ENCODE measurements at regions not wholly inside any gene's neighbourhood (a gene's known extent, or its start where the extent isn't known, plus 50 kb on each side); places are given as distances from the start of the nearest gene placed in this dataset.

DNA sequence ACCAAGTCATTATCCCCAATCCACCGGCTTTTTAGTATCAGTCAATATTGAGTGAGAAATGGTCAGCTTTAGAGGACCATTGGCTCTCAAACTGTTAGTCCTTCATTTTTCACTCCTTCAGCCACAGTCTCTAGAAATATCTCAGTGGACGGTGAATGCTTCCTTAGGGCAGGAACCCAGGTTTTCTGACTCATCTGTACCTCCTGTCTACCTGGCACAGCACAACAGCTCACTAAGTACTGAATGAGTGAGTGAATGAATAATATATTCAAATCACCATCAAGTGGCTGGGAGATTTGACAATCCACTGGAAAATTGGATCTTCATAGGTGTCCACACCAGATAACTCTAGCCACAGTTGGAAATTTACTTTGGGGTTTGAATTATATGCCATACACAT is 609.5 kb upstream of the CLINT1 start:
- H3K36me3 Mint-ChIP-seq (ENCODE audit: low read depth) = peaks cover 2% of the 10 kb centered on the region
- H3K27me3 Mint-ChIP-seq = no peaks in the 10 kb centered on the region
- H3K27ac Mint-ChIP-seq = no peak overlapping the region
- H3K4me1 Mint-ChIP-seq = no peaks in the 10 kb centered on the region
- DNase-seq (no peak), ATAC-seq (no peak)
- H3K9me3 ChIP-seq (ENCODE audit: control insufficient read depth, low read length, poor library complexity, severe bottlenecking) = no peaks in the 10 kb centered on the region
- H3K4me3 Mint-ChIP-seq = no peak overlapping the region

DNA sequence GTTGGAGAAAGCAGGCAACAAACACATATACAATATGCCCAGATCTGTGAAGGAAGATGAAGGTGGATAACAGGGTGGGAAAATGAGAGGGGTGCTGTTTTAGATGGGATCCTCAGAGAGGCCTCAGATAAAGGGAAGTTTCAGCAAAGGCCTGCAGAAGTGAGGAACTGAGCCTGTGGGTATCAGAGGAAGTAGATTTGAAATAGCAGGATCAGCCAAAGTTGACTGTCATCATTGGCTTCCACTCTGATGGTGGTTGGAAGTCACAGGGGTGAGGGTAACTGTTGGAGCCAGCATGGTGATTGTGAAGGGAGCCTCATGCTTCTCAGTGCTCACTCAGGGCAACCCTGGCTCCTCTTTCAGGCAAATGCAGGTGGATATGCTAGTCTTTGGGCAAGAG is 607.2 kb upstream of the CLINT1 start:
- Mint-ChIP-seq H3K4me3 (no peak overlapping the region), H3K4me1 (no peaks in the 10 kb centered on the region), H3K36me3 (ENCODE audit: low read depth) (peaks cover 2% of the 10 kb centered on the region), H3K27me3 (no peaks in the 10 kb centered on the region), H3K27ac (no peak overlapping the region)
- no peak for ATAC-seq
- no peaks in the 10 kb centered on the region for H3K9me3 ChIP-seq (ENCODE audit: control insufficient read depth, low read length, poor library complexity, severe bottlenecking)
- DNase-seq = no peak

- no peaks in the 10 kb centered on the region for H3K9me3 ChIP-seq (ENCODE audit: control insufficient read depth, low read length, poor library complexity, severe bottlenecking)
- Mint-ChIP-seq H3K4me1 (no peaks in the 10 kb centered on the region), H3K4me3 (no peak overlapping the region)
These were observed 606.4 kb upstream of the CLINT1 start for GRCh38 chr5:158465086-158465972.

DNA sequence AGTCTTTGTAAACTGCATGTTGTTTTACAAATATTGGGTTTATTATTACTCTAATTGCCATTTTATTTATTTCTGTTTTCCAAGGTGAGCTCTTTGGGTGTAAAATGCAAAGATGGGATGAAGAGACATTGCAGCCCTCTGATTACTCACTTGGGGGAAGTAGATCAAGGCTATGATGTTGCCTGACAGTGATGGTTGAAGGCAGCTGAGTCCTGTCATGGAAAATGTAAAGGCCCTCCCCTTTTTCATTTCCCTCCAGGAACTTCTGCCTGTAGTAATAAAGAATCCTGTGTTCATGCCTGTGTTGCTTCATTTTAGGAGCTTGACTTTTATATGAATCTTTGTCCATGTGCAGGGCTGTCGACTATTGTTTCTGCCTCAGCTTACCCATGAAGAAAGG is 605.4 kb upstream of the CLINT1 start:
- Mint-ChIP-seq H3K27me3 (no peaks in the 10 kb centered on the region), H3K4me1 (no peaks in the 10 kb centered on the region), H3K27ac (no peak overlapping the region), H3K4me3 (no peak overlapping the region), H3K36me3 (ENCODE audit: low read depth) (peaks cover 2% of the 10 kb centered on the region)
- no peaks in the 10 kb centered on the region for H3K9me3 ChIP-seq (ENCODE audit: control insufficient read depth, low read length, poor library complexity, severe bottlenecking)
- ATAC-seq (no peak), DNase-seq (no peak)

More at GRCh38 chr5:158465086-158465972, 606.4 kb upstream of the CLINT1 start:
- H3K36me3 Mint-ChIP-seq (ENCODE audit: low read depth) = peaks cover 2% of the 10 kb centered on the region
- ATAC-seq (no peak), DNase-seq (no peak)
- H3K27ac Mint-ChIP-seq = no peak overlapping the region
- H3K27me3 Mint-ChIP-seq = no peaks in the 10 kb centered on the region

- no peaks in the 10 kb centered on the region for H3K4me1 Mint-ChIP-seq
- H3K36me3 Mint-ChIP-seq (ENCODE audit: low read depth) = peaks cover 2% of the 10 kb centered on the region
- no peaks in the 10 kb centered on the region for H3K9me3 ChIP-seq (ENCODE audit: control insufficient read depth, low read length, poor library complexity, severe bottlenecking)
- H3K4me3 Mint-ChIP-seq = no peak overlapping the region
- no peaks in the 10 kb centered on the region for H3K27me3 Mint-ChIP-seq
- no peak for DNase-seq
- no peak overlapping the region for H3K27ac Mint-ChIP-seq
- no peak for ATAC-seq
These were observed 605.0 kb upstream of the CLINT1 start for GRCh38 chr5:158463938-158464337.

DNA sequence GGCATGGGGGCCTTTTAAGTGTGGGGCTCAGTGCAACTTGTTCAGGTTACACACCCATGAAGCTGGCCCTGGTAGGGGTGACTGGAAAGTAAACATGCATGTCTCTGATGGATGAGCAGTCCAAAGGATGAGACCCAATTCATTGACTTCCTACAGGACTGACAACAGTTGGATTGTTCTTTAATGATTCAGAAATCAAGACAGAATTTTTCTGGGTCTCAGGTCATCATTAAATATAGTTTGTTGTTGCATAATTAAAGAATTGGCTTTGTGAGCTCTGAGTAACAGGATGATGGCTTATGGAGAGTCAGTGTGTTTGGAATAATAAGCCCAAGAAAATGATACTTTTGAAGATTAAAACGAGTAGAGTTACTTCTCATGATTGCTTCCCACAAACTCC is 604.2 kb upstream of the CLINT1 start:
- no peaks in the 10 kb centered on the region for H3K9me3 ChIP-seq (ENCODE audit: control insufficient read depth, low read length, poor library complexity, severe bottlenecking)
- Mint-ChIP-seq H3K36me3 (ENCODE audit: low read depth) (peaks cover 2% of the 10 kb centered on the region), H3K4me3 (no peak overlapping the region), H3K4me1 (no peaks in the 10 kb centered on the region), H3K27me3 (no peaks in the 10 kb centered on the region), H3K27ac (no peak overlapping the region)
- DNase-seq (no peak), ATAC-seq (no peak)

- Mint-ChIP-seq H3K4me3 (no peak overlapping the region), H3K4me1 (no peaks in the 10 kb centered on the region), H3K27me3 (no peaks in the 10 kb centered on the region), H3K36me3 (ENCODE audit: low read depth) (peaks cover 2% of the 10 kb centered on the region), H3K27ac (no peak overlapping the region)
- H3K9me3 ChIP-seq (ENCODE audit: control insufficient read depth, low read length, poor library complexity, severe bottlenecking) = no peaks in the 10 kb centered on the region
- ATAC-seq (no peak), DNase-seq (no peak)
These were observed 603.6 kb upstream of the CLINT1 start for GRCh38 chr5:158462349-158463114.

DNA sequence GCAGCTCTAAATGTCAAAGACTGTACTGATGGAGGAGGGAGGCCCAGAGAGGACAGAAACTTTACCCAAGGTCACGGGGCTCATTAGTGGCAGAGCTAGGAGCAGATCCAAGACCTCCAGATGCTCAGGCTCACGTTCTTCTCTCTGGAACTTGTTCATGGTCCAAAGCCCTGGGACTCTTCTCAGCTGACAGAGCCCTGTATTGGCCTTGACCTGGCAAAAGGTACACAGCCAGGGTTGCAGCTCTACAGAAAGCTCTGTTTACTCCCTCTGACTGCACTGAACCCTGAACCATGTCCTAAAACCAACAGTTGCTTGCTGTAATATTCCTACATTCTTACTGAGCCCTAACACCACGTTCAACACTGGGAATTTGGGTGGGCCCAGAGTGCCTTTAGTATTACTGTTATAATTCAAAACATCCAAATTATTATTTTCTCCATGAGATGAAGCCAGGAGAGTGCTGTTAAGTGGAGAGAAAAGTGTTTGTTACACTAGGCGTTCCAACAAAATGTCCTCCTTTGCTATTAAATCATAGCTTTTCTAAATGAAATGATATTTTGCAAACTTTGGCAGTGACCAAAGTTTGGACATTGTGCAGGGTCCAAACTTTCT is 602.4 kb upstream of the CLINT1 start:
- ATAC-seq (no peak), DNase-seq (no peak)
- H3K9me3 ChIP-seq (ENCODE audit: control insufficient read depth, low read length, poor library complexity, severe bottlenecking) = no peaks in the 10 kb centered on the region
- no peaks in the 10 kb centered on the region for H3K4me1 Mint-ChIP-seq
- no peaks in the 10 kb centered on the region for H3K27me3 Mint-ChIP-seq
- H3K4me3 Mint-ChIP-seq = no peak overlapping the region
- H3K27ac Mint-ChIP-seq = no peak overlapping the region
- peaks cover 2% of the 10 kb centered on the region for H3K36me3 Mint-ChIP-seq (ENCODE audit: low read depth)

- no peak overlapping the region for H3K4me3 Mint-ChIP-seq
- ATAC-seq (no peak), DNase-seq (no peak)
- no peaks in the 10 kb centered on the region for H3K36me3 Mint-ChIP-seq (ENCODE audit: low read depth)
- H3K27me3 Mint-ChIP-seq = no peaks in the 10 kb centered on the region
- H3K27ac Mint-ChIP-seq = no peak overlapping the region
- H3K4me1 Mint-ChIP-seq = no peaks in the 10 kb centered on the region
- H3K9me3 ChIP-seq (ENCODE audit: control insufficient read depth, low read length, poor library complexity, severe bottlenecking) = no peaks in the 10 kb centered on the region
These were observed 599.1 kb upstream of the CLINT1 start for GRCh38 chr5:158458086-158458485.

DNA sequence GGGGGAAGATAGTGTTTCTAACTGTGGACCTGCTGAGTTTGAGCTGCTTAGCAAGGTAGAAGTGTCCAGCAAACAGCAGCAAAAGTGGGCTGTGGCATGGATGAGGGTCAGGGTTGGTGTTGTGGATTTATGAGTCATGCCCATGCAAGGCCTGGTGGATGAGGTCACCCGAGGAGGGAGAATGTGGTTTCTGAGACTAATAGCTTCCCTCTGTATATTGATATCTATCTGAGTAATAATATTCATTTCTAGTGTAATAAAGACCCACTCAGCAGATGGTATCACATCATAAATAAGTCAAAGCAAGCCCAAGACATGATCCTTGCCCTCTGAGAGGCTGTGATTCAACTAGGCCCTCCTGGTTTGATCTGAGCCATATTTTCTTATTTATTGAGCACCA is 597.8 kb upstream of the CLINT1 start:
- Mint-ChIP-seq H3K27ac (no peak overlapping the region), H3K36me3 (ENCODE audit: low read depth) (no peaks in the 10 kb centered on the region), H3K4me1 (no peaks in the 10 kb centered on the region), H3K27me3 (peaks cover 13% of the 10 kb centered on the region), H3K4me3 (no peak overlapping the region)
- no peaks in the 10 kb centered on the region for H3K9me3 ChIP-seq (ENCODE audit: control insufficient read depth, low read length, poor library complexity, severe bottlenecking)
- DNase-seq = no peak
- ATAC-seq = no peak

DNA sequence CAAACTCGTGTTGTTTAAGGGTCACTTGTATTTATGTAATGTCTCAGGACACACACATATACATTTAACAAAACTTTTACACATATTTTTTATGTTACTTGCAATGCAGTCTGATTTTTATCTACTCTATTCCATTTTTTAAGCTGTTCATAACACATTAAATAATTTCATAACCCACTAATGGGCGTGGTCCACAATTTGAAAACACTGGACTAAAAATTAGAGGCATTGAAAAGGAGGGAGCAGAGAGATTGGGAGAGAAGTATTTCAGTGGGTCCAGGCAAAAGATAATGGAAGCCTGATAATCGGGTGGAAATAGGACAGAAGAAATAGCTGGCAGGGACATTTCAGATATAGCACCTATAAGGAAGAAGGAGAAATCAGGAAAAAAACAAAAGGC is 597.3 kb upstream of the CLINT1 start:
- no peaks in the 10 kb centered on the region for H3K4me1 Mint-ChIP-seq
- no peaks in the 10 kb centered on the region for H3K9me3 ChIP-seq (ENCODE audit: control insufficient read depth, low read length, poor library complexity, severe bottlenecking)
- no peak for ATAC-seq
- peaks cover 15% of the 10 kb centered on the region for H3K27me3 Mint-ChIP-seq
- DNase-seq = no peak
- H3K27ac Mint-ChIP-seq = no peak overlapping the region
- H3K36me3 Mint-ChIP-seq (ENCODE audit: low read depth) = no peaks in the 10 kb centered on the region
- H3K4me3 Mint-ChIP-seq = no peak overlapping the region

DNA sequence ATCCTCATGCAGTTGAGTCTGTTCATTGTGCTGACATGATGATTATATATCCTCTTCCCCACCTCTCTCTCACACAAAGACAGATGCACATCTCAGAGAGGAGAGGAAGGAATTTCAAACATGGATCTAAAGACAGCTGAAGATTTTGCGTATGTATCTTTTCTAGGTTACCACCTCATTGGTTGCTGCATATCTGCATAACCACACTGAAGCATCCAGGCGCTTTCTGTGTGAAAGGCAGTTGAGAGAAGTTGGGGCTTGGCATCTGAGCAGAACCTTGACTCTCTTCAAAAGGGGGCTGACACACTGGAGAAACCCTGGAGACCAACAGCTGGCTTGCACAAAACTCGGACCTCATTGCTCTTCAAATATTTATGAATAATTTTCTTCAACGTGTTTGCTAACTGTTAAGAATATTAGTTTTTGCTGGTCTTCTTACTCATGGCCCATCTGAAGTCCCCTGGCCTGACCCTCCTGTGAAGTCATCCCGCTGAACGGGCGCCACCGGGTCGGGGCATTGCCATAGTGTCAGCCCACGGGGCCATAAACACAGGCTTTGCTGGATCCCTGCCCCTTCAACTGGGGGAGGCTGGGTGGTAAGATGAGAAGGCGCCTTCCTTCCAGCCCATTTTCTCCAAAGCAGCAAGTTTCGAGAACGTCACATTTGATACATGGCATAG is 593.2 kb upstream of the CLINT1 start:
- no peak for ATAC-seq
- H3K9me3 ChIP-seq (ENCODE audit: control insufficient read depth, low read length, poor library complexity, severe bottlenecking) = no peaks in the 10 kb centered on the region
- Mint-ChIP-seq H3K36me3 (ENCODE audit: low read depth) (no peaks in the 10 kb centered on the region), H3K27ac (no peak overlapping the region), H3K4me1 (no peaks in the 10 kb centered on the region), H3K27me3 (peaks cover 34% of the 10 kb centered on the region), H3K4me3 (no peak overlapping the region)
- DNase-seq = no peak
